ENCODE measurements at regions not wholly inside any gene's neighbourhood (a gene's known extent, or its start where the extent isn't known, plus 50 kb on each side); places are given as distances from the start of the nearest gene placed in this dataset.
"Not testable (repeated sequence)": the region's sequence is repeated elsewhere in the genome, so short reads cannot be mapped to it uniquely, and the experiment has no call there.

DNA sequence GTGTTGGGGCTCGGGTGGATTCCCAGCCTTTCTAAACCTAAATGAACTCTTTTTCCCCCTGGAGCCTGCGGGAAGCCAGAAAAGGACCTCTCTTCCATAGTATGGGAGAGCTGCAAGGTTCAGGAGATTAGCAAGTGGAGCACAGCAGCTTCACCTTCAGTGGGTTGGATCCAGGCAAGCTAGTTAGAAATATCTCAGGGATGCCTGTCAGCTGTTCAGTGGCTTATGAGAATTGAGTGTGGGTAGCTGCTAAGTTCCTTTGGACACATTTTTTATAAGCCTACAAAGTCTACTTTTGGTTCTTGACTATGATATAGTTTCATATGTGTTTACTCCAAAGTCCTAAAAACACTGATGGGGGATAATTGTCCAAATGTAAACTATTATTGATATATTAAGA is 642.1 kb downstream of the EPM2A start:
- Histone ChIP-seq H3K27me3 (no peaks in the 10 kb centered on the region), H3K4me1 (no peaks in the 10 kb centered on the region), H3K9me3 (no peaks in the 10 kb centered on the region), H3K36me3 (no peaks in the 10 kb centered on the region), H3K27ac (no peak overlapping the region), H3K4me3 (no peak overlapping the region)
- intact Hi-C loops (cut with DNase I), result no loop called here
- TF ChIP-seq CTCF (IDR thresholded peaks at IDR 0.05), result no peak
- no peak for FAIRE-seq
- DNase-seq, result no peak
- ATAC-seq, result no peak
- WGBS, 2 donors, result 75 to 85% methylated on average over 2 of the region's 2 CpGs

DNA sequence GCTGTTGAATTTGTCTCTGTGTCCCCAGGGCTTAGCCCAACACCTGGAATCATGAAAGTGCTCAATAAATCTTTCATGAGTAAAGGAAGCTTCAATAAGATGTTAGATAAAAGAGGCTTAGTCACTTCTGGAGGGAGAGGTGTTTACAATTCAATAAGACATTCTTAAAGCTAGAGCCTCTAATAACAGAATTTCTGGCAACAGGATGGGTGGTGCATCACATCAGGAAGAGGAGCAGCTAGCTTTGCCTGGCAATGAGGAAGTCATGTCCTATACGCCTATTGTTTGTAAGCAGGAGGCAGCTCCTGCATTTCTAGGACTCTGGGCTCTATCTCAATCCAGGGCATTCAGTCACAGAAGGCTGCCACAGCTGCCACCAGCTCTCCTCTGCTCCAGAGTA is 638.5 kb downstream of the EPM2A start:
- no peak for ATAC-seq
- Histone ChIP-seq H3K4me1 (no peaks in the 10 kb centered on the region), H3K27me3 (no peaks in the 10 kb centered on the region), H3K36me3 (no peaks in the 10 kb centered on the region), H3K27ac (no peak overlapping the region), H3K9me3 (no peaks in the 10 kb centered on the region), H3K4me3 (no peak overlapping the region)
- no peak for DNase-seq
- TF ChIP-seq CTCF (IDR thresholded peaks at IDR 0.05), result no peak
- 56 to 77% methylated on average over 1 of the region's 1 CpG for WGBS, 2 donors
- intact Hi-C loops (cut with DNase I), result no loop called here
- FAIRE-seq, result no peak

- H3K36me3 ChIP-seq; intact Hi-C loops (cut with DNase I); ATAC-seq; FAIRE-seq; H3K4me3 ChIP-seq; H3K27ac ChIP-seq; H3K9me3 ChIP-seq; H3K27me3 ChIP-seq; DNase-seq; H3K4me1 ChIP-seq: not testable (repeated sequence)
- 64 to 78% methylated on average over 6 of the region's 6 CpGs for WGBS, 2 donors
These were observed 637.2 kb downstream of the EPM2A start for GRCh38 chr6:145098127-145098526.

GRCh38 chr6:145099713-145100112 is 635.6 kb downstream of the EPM2A start:
- FAIRE-seq (no peak), ATAC-seq (no peak)

GRCh38 chr6:145110109-145110508 is 625.2 kb downstream of the EPM2A start:
- H3K36me3 ChIP-seq, result no peaks in the 10 kb centered on the region
- ATAC-seq (no peak), FAIRE-seq (no peak), DNase-seq (no peak)
- no peaks in the 10 kb centered on the region for H3K9me3 ChIP-seq
- TF ChIP-seq CTCF (IDR thresholded peaks at IDR 0.05), result no peak
- WGBS, 2 donors, result 69 to 76% methylated on average over 1 of the region's 1 CpG
- no peak overlapping the region for H3K27ac ChIP-seq
- H3K4me3 ChIP-seq, result no peak overlapping the region
- H3K4me1 ChIP-seq, result no peaks in the 10 kb centered on the region
- no peaks in the 10 kb centered on the region for H3K27me3 ChIP-seq
- intact Hi-C loops (cut with DNase I), result no loop called here

More at GRCh38 chr6:145099713-145100112, 635.6 kb downstream of the EPM2A start:
- Histone ChIP-seq H3K4me3 (no peak overlapping the region), H3K27ac (no peak overlapping the region), H3K36me3 (no peaks in the 10 kb centered on the region), H3K4me1 (no peaks in the 10 kb centered on the region), H3K27me3 (no peaks in the 10 kb centered on the region), H3K9me3 (no peaks in the 10 kb centered on the region)
- no peak for DNase-seq
- intact Hi-C loops (cut with DNase I), result no loop called here
- 95 to 96% methylated on average over 1 of the region's 1 CpG for WGBS, 2 donors
- no peak for TF ChIP-seq CTCF (IDR thresholded peaks at IDR 0.05)

- DNase-seq; FAIRE-seq; H3K9me3 ChIP-seq; ATAC-seq; H3K4me1 ChIP-seq; H3K4me3 ChIP-seq; H3K27ac ChIP-seq; H3K27me3 ChIP-seq; H3K36me3 ChIP-seq; intact Hi-C loops (cut with DNase I): not testable (repeated sequence)
- 89 to 94% methylated on average over 2 of the region's 2 CpGs for WGBS, 2 donors
These were observed 623.9 kb downstream of the EPM2A start for GRCh38 chr6:145111407-145111806.
